AG10803 (cell line): ENCODE measurements at regions not wholly inside any gene's neighbourhood (a gene's known extent, or its start where the extent isn't known, plus 50 kb on each side); places are given as distances from the start of the nearest gene placed in this dataset.

Experiments used
- DNase-seq: peaks from one replicate; pipeline ENCODE4 v3.0.0; 2010; ENCODE audit warnings: low read depth
- H3K4me3 ChIP-seq: 2 replicates; pipeline ENCODE4 v1.5.1; 2011; ENCODE audit warnings: mild to moderate bottlenecking, low read length, control low read depth
- TF ChIP-seq, protein P1 (sequence below): conservative IDR thresholded peaks from 2 replicates; pipeline ENCODE4 v1.5.1; 2011; ENCODE audit warnings: mild to moderate bottlenecking, low read length, control low read depth, inconsistent platforms

DNA sequence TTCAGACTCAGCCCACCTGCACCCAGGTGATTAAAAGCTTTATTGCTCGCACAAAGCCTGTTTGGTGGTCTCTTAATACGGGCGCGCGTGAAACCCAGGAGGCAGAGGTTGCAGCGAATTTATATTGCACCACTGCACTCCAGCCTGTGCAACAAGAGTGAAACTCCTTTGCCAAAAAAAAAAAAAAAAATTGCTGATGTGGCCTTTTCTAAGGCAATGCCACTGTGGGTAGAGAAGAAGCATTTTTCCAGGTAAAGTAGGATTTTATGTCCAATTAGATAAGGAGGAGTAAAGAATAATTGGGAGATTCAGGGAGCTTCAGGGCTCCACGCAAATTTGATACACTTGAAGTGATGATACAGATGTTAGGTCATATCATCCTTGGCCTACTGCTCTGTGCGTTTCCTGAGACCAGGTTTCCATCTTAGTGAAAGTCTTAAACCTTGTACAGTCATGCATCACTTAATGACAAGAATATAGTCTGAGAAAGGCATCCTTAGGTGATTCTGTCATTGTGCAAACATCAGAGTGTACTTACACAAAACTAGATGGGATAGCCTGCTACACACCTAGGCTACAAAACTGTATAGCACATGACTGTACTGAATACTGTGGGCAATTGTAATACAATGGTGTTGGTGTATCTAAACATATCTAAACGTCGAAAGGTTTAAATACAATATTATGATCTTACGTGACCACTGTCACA, 150.9 kb downstream of the SPRY2 start:
- TF ChIP-seq, protein P1, sequence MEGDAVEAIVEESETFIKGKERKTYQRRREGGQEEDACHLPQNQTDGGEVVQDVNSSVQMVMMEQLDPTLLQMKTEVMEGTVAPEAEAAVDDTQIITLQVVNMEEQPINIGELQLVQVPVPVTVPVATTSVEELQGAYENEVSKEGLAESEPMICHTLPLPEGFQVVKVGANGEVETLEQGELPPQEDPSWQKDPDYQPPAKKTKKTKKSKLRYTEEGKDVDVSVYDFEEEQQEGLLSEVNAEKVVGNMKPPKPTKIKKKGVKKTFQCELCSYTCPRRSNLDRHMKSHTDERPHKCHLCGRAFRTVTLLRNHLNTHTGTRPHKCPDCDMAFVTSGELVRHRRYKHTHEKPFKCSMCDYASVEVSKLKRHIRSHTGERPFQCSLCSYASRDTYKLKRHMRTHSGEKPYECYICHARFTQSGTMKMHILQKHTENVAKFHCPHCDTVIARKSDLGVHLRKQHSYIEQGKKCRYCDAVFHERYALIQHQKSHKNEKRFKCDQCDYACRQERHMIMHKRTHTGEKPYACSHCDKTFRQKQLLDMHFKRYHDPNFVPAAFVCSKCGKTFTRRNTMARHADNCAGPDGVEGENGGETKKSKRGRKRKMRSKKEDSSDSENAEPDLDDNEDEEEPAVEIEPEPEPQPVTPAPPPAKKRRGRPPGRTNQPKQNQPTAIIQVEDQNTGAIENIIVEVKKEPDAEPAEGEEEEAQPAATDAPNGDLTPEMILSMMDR, result no peak
- H3K4me3 ChIP-seq, result no peak overlapping the region
- no peak for DNase-seq

- TF ChIP-seq, protein P1, result no peak
- DNase-seq, result no peak
- no peak overlapping the region for H3K4me3 ChIP-seq
Measured at GRCh38 chr13:80180740-80181355, 160.1 kb downstream of the SPRY2 start.

GRCh38 chr13:80177327-80177726, 163.6 kb downstream of the SPRY2 start:
- no peak overlapping the region for H3K4me3 ChIP-seq
- TF ChIP-seq, protein P1, result no peak
- DNase-seq, result no peak

GRCh38 chr13:80173224-80173623, 167.7 kb downstream of the SPRY2 start:
- no peak for DNase-seq
- TF ChIP-seq, protein P1, result no peak
- no peak overlapping the region for H3K4me3 ChIP-seq

DNA sequence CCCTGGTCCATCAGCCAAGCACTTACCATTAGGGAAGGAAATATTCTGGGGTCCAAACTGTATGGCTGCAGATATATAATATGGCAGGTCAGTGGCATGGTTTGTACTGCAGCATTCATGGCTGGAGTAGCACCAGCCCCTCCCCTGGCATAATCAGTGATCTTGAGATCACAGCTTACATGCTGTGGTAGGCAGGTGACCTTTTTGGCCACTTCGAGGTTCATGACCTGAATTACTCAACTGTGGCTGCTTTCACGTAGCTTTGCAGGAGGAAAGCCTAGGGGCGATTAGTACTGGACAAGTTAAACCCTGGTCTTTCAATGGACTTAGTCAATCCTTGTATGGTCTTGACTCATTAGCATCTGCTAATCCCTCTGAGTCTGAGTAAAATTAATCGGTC, 169.8 kb downstream of the SPRY2 start:
- no peak overlapping the region for H3K4me3 ChIP-seq
- DNase-seq, result no peak
- TF ChIP-seq, protein P1, result no peak

DNA sequence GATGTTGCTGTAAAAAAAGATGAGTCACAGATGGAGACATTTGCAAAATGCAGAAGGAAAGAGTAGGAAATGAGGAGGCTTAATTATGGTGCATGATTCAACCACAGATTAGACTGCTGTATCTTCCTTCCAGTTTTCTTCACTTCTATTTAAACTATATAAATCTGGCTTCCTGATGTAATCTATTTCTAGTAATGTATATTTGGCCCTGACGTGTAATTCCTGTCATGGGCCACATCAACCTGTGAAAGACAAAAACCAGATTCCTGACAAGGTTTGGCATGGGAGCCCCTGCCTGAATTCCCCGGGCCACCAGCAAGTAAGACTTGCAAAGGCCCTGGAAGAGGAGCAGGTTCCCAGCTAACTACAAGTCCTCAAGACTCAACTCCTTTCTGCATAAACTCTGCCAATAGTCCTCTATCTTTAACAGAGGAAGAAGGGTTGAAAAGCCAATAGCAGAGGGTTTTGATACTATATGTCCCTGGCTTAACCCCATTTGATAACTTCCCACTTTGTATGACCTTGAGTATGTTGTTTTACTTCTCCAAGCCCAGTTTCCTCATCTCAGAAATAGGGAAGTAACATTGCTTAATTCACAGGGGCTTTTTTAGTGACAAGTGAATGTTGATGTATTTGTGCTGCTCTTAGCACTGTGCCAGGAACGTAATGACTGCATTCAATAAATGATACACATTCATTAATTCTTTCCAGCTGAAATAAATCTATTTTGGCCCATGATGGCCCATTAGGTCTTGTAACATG, 172.7 kb downstream of the SPRY2 start:
- TF ChIP-seq, protein P1, result no peak
- DNase-seq, result peak; percentile 13

More for the DNA sequence above, 172.7 kb downstream of the SPRY2 start:
- no peak overlapping the region for H3K4me3 ChIP-seq
